Glutamatergic neuron (in vitro differentiated cells): ENCODE measurements at regions not wholly inside any gene's neighbourhood (a gene's known extent, or its start where the extent isn't known, plus 50 kb on each side); places are given as distances from the start of the nearest gene placed in this dataset.
"Not testable (repeated sequence)": the region's sequence is repeated elsewhere in the genome, so short reads cannot be mapped to it uniquely, and the experiment has no call there.

ENCODE experiments used
- DNase-seq: peaks from one replicate; pipeline ENCODE4 v3.0.0; 2022
- H3K27ac Mint-ChIP-seq: one replicate; pipeline ENCODE4 v1.8.0; 2020; ENCODE audit warnings: mild to moderate bottlenecking, mixed read lengths, inconsistent platforms; ENCODE audit not compliant: unreplicated experiment
- H3K27me3 Mint-ChIP-seq: one replicate; pipeline ENCODE4 v1.8.0; 2020; ENCODE audit warnings: mild to moderate bottlenecking, moderate library complexity, mixed read lengths, inconsistent platforms; ENCODE audit not compliant: unreplicated experiment
- H3K36me3 Mint-ChIP-seq: one replicate; pipeline ENCODE4 v1.8.0; 2020; ENCODE audit warnings: mild to moderate bottlenecking, mixed read lengths, inconsistent platforms; ENCODE audit not compliant: unreplicated experiment
- H3K4me1 Mint-ChIP-seq: one replicate; pipeline ENCODE4 v1.8.0; 2020; ENCODE audit warnings: mild to moderate bottlenecking, low read depth, mixed read lengths, inconsistent platforms; ENCODE audit not compliant: unreplicated experiment
- H3K4me3 Mint-ChIP-seq: one replicate; pipeline ENCODE4 v1.8.0; 2020; ENCODE audit warnings: mild to moderate bottlenecking, mixed read lengths, inconsistent platforms; ENCODE audit not compliant: unreplicated experiment
- H3K9me3 Mint-ChIP-seq: one replicate; pipeline ENCODE4 v1.8.0; 2020; ENCODE audit warnings: mild to moderate bottlenecking, moderate library complexity, mixed read lengths, inconsistent platforms; ENCODE audit not compliant: unreplicated experiment
- CTCF ChIP-seq: fragments of 200-600 bp; sonication (generic); IDR thresholded peaks from one replicate; pipeline ENCODE4 v1.5.0; 2021; ENCODE audit not compliant: partially characterized antibody, unreplicated experiment

- H3K4me1 Mint-ChIP-seq: no peaks in the 10 kb centered on the region
- no peaks in the 10 kb centered on the region for H3K27me3 Mint-ChIP-seq
- H3K4me3 Mint-ChIP-seq: no peak overlapping the region
Measured at GRCh38 chr12:127149226-127149964, 1117.6 kb upstream of the TMEM132C start.

GRCh38 chr12:127150028-127150427 is 1116.9 kb upstream of the TMEM132C start:
- no peak for DNase-seq
- no peak overlapping the region for H3K27ac Mint-ChIP-seq
- H3K36me3 Mint-ChIP-seq: no peaks in the 10 kb centered on the region
- TF ChIP-seq CTCF: no peak
- H3K27me3 Mint-ChIP-seq: no peaks in the 10 kb centered on the region
- H3K4me1 Mint-ChIP-seq: no peaks in the 10 kb centered on the region
- H3K9me3 Mint-ChIP-seq: peaks cover 4% of the 10 kb centered on the region
- H3K4me3 Mint-ChIP-seq: no peak overlapping the region

More at GRCh38 chr12:127149226-127149964, 1117.6 kb upstream of the TMEM132C start:
- H3K27ac Mint-ChIP-seq: no peak overlapping the region
- TF ChIP-seq CTCF: no peak
- H3K36me3 Mint-ChIP-seq: no peaks in the 10 kb centered on the region
- H3K9me3 Mint-ChIP-seq: peaks cover 4% of the 10 kb centered on the region
- DNase-seq: no peak

- H3K27ac Mint-ChIP-seq: no peak overlapping the region
- H3K9me3 Mint-ChIP-seq: peaks cover 4% of the 10 kb centered on the region
- no peak for TF ChIP-seq CTCF
- DNase-seq: no peak
- H3K36me3 Mint-ChIP-seq: no peaks in the 10 kb centered on the region
- no peaks in the 10 kb centered on the region for H3K27me3 Mint-ChIP-seq
- no peaks in the 10 kb centered on the region for H3K4me1 Mint-ChIP-seq
- no peak overlapping the region for H3K4me3 Mint-ChIP-seq
Measured at GRCh38 chr12:127150479-127150878, 1116.5 kb upstream of the TMEM132C start.

- TF ChIP-seq CTCF: no peak
- Mint-ChIP-seq H3K36me3 (no peaks in the 10 kb centered on the region), H3K4me1 (no peaks in the 10 kb centered on the region), H3K4me3 (no peak overlapping the region), H3K27ac (no peak overlapping the region), H3K27me3 (no peaks in the 10 kb centered on the region), H3K9me3 (peaks cover 1% of the 10 kb centered on the region)
- DNase-seq: no peak
Measured at GRCh38 chr12:127150956-127151355, 1116.0 kb upstream of the TMEM132C start.

GRCh38 chr12:127153996-127154395 is 1113.0 kb upstream of the TMEM132C start:
- H3K4me3 Mint-ChIP-seq: no peak overlapping the region
- DNase-seq: no peak
- H3K9me3 Mint-ChIP-seq: peaks cover 1% of the 10 kb centered on the region
- no peaks in the 10 kb centered on the region for H3K36me3 Mint-ChIP-seq
- H3K27ac Mint-ChIP-seq: no peak overlapping the region
- no peak for TF ChIP-seq CTCF
- no peaks in the 10 kb centered on the region for H3K27me3 Mint-ChIP-seq
- H3K4me1 Mint-ChIP-seq: no peaks in the 10 kb centered on the region

- DNase-seq, H3K4me3 Mint-ChIP-seq, H3K27ac Mint-ChIP-seq, H3K9me3 Mint-ChIP-seq, H3K36me3 Mint-ChIP-seq, H3K4me1 Mint-ChIP-seq, H3K27me3 Mint-ChIP-seq: not testable (repeated sequence)
Measured at GRCh38 chr12:127154830-127155229, 1112.1 kb upstream of the TMEM132C start.

GRCh38 chr12:127155935-127156619 is 1110.9 kb upstream of the TMEM132C start:
- not testable (repeated sequence) for H3K4me3 Mint-ChIP-seq, H3K36me3 Mint-ChIP-seq, H3K27ac Mint-ChIP-seq, H3K9me3 Mint-ChIP-seq, DNase-seq, H3K4me1 Mint-ChIP-seq, H3K27me3 Mint-ChIP-seq
